HG03565 (cell line): ENCODE measurements at regions not wholly inside any gene's neighbourhood (a gene's known extent, or its start where the extent isn't known, plus 50 kb on each side); places are given as distances from the start of the nearest gene placed in this dataset.

Source experiments
- ATAC-seq: cut with Tn5 transposase; IDR thresholded peaks from one replicate; pipeline ENCODE4 v1.9.1; 2021; ENCODE audit warnings: mild to moderate bottlenecking, moderate library complexity; ENCODE audit not compliant: unreplicated experiment

DNA sequence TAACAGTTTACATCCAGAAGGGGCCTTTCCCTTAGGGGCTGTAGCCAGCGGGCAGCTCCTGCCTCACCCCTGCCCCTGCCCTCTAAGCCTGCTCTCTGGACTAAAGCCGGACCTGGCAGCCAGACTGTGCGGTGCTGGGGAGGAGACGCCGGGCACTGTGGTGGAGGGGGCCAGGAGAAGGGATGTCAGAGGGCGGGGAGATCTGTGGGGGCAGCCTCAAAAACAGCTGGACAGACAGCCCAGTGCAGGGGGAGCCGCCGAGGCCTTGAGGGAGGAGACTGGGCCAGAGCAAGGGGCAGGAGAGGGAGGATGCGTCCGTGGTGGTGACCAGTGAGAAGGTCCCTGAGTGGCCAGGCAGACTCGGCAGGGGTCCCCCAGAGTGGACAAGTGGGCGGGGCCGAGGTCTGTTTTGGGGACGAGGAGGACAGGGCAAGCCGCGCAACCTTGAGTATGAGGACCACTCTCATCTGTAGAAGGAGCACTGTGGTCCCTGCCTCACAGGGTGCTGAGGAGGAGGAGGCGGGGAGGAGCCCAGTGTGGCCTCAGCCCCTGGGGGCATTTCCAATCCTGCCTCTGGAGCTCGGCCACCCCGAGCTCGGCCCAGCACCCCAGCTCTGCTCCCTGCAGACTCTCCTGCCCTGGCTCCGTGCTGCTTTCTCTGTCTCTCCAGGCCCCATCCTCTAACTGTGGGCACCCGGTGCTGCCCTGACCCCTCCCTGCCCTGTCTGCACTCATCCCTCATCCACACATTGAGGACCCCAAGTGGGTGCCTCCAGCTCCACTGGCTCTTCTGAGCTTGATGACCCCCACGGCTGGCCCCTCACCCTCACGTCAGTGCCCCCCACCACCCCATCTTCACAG is 59.2 kb upstream of the NKX1-1 start:
- no peak for ATAC-seq

DNA sequence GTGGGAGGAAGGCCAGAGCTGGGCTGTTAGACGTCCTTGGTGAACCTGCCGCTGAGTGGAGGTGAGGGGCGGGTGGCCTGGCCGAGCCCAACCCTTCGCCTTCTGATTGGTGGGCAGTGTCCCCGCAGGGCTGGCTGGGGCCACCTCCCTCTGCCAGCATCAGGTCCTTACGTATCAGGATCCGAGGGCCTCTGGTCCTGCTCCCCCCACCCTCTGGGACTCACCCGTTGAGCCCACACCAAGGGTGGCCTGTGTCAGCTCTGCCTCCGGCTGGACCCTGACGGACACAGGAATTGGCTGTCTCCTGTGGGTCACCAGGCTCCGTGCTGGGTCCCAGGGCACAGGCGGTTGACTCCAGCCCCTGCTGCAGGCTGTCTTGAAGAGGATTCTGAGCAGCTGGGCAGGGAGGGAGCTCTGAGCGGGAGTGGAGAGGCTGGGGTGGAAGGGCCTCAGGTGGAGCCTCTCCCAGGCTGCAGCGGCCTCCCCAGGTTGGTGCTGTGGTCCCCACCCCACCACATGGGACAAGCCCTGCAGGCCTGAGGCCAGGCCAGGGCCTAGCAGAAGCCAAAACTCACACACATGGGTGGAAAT is 58.4 kb upstream of the NKX1-1 start:
- ATAC-seq, result no peak

DNA sequence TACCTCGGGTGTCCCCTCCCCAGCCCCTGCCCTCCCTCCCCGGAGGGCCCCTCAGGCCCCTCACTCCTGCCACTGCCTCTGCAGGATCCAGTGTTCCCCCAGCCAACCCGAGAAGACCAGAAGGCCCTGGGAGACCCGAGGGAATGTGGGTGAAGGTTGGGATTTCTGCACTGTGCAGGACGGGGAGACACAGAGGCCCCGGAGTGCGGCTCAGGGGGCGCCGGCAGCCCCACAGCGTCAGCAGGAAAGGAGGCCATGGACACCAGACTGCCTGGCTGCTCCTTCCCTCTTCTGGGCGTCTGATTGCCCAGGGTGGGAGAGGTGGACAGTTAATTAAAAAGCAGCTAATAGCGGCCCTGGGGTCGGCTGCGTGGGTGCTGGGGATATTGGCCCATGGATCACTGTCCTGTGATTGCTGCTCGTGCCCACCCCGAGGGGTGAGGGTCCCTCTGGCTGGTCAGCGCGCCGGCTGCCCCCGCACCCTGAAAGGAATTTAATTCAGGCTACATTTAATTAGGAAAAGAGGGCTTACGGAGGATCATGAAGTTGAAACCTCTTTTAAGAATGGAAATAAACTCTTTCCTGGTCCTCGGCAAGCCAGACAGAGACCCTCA is 57.8 kb upstream of the NKX1-1 start:
- ATAC-seq, result no peak

DNA sequence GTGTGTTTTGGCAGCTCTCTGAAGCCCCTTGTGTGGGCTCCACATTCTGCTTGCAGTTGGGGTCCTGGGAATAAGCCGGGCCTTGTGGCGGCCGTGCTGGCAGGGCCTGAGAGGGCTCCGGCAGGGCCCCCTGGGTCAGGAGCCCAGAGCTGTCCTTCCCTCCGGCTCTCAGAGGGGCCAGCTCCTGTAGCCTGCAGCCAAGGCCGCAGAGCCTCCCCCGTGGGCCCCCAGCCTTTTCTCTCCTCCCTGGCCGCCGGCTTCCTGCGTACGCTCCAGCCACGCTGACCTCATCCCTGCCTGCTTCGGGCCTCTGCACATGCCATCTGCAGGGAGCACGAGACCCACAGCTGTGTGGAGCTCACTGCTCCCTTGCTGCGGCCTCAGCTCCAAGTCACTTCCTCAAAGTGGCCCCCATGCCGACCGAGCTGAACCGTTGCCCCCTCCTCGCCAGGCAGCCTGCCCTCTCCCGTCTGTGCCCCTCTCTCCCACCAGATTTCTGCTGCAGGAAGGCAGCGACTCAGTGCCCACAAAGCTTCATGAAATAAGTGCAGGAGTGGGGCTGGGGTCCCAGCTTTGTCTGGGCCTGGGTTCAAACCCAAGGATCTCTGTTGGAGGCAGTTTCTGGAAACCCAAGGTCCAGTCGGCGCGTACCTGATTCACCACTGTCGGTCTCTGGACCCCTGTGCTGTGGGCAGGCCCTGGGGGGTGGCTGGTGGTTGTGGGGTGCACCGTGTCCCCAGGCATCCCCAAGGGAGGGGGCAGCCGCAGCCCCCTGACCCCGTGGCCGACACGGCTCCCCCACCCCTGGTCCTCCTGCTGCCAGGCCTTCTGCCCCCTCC is 57.1 kb upstream of the NKX1-1 start:
- no peak for ATAC-seq

DNA sequence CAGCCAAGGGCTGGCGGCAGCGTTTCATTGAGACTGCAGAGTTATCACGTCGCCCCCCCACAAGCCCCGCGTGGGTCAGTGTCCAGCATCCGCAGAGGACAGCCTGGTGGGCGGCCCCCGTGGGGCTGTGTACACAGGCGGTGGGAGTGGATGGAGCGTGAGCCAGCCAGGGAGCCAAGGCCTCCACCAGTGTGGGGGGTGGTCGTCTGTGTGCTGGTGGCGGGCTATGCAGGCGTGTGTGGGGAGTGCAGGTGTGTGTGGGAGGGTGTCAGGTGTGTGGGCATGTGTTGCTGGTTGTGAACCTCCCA is 56.5 kb upstream of the NKX1-1 start:
- ATAC-seq, result no peak

DNA sequence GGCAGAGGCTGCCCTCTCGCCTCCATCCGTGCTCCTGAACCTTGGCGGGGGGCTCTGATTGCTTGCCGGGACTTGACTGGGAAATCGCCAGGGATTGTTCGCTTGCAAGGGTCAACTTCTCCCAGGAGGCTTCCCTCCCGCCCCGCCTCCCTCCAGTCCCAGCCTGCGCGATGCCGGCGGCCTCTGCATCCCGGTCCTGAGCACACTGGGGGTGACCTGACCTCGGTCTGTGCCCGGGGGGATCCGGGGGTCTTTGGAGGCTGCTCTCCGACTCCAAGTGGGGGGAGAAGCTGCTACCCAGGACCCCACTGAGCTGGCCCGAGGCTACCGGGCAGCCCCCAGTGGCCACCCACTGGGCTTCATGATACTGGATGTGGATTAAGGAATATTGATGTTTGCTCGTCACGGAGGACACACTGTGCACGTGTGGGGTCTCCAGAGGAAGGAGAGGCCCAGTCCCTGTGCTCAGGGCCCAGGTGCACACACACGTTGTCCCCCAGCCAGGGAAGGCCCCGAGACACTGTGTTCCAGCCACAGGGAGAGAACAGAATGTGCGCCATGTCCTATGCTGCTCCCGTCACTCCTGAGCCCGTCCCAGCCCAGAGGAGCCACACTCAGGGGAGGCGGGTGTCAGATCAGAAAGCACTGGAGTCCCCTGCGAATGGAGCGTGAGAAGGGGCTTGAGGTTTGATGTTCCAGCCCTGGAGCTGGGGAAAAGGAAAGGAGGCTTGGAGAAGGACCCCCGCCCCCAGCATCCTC is 55.9 kb upstream of the NKX1-1 start:
- no peak for ATAC-seq

DNA sequence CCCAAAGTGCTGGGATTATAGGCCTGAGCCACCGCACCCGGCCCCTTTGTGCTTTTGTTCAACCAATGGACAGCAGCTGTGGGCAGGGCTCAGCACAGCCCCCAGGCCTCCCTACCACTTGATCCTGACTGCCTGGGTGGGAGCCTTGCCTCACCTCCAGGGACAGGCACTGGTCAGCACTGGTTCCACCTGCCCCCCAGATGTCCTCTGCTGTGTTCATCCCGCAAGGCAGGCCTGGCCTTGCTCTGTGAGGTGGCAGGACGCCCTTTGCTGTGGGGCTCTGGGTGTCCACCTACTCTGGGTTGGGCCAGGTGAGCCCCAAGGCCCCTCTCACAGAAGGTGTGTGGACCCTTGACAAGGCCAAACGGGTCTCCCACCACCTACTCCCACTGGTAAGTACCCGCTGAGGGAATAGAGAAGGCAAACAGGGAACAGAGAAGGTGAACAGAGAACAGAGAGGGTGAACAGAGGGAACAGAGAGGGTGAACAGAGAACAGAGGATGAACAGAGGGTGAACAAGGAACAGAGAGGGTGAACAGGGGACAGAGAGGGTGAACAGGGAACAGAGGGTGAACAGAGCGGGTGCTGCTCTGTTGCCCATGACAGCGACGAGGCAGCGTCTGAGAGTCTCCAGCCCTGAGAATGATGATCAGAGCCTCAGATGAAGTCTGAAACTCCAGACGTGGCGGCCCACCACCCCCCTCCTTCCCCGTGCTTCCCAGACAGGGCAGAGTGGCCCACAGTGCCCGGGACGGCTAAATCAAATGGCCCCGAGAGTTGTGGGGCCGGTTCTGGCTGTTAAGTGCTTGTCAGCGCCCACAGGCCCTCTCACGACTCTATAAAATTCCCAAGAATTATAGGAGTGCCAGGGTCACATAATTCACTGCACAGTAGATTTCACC is 55.0 kb upstream of the NKX1-1 start:
- no peak for ATAC-seq

DNA sequence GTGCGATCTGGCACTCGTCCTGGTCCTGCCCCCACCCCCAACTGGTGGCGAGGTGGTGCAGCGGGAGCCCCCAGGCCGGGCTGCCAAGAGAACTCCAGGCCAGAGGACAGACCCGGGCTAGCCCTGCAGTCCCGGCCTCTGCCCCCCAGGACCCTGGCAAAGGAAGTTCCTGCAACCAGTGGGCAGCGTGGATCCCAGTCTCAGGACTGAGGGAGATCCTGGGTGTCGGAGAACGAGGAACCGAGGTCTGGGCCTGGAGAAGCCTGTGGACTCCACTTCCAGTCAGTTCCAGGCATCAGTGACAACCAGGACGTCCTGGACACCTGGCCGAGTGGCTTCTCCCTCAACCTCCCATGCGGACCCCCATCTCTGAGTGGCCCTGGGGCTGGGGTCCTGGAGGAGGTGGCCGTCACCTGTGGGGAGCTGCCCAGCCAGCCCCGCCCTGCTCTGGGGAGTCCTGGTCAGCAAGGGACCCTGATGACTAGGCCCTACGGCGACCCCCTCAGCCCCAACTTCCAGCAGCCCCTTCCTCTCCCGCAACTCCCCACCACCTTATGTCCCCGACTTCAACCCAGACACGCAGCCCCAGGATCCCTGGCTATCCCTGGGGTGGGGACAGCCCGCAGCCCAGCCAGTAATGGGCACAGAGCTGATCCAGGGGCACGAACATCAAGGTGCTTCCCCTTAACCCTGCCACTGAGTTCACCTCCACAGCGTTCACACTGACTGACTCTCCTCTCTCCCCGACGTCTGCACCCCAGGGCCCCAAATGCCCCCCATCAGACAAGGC is 53.7 kb upstream of the NKX1-1 start:
- ATAC-seq, result no peak

DNA sequence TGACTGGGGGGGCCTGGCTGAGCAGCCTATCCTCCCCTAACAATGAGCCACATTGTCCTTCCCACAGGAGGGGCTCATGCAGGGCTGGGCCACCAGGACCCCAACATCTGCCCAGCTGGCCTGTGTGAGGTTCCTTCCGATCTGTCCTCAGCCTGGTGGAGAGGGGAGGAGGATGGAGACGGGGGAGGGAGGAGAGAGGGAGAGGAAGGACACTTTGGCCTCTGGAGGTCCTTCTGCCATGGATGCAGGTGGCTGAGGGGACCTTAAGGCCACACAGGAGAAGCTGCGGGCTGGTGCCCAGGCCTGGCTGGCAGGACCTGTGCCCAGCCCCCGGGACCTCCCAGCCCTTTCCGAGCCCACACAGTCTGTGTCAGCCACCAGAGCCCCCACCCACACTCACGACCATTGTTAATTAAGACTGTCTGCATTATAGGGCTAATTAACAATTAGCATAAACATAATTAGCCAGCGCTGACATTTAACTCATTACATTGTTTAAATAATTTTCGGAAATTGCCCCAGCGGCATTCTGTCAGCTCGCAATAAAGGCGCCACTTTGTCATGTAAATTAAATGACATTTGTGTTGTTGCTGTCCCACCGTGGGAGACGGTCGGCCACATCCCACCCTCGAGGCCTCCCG is 53.0 kb upstream of the NKX1-1 start:
- ATAC-seq, result no peak

DNA sequence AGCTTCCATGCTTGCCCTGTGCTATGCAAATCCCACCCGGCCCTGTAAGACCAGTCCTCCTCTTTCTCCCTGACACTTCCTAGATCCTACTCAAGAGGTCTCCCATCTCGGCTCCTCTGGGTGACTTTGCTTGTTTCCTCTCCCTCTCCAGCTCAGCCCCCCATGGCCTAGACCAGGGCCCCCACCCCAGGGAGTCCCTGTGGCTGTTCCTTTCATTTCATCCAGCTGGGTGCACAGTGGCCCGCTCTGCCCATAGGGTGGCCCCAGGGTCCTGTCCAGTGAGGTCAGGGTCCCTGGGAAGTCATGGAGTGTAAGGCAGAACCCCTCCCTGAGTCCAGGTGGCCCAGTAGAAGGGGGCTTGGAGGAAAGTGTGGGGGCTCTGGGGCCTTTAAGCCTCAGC is 52.3 kb upstream of the NKX1-1 start:
- no peak for ATAC-seq
